ENCODE measurements at regions not wholly inside any gene's neighbourhood (a gene's known extent, or its start where the extent isn't known, plus 50 kb on each side); places are given as distances from the start of the nearest gene placed in this dataset.

DNA sequence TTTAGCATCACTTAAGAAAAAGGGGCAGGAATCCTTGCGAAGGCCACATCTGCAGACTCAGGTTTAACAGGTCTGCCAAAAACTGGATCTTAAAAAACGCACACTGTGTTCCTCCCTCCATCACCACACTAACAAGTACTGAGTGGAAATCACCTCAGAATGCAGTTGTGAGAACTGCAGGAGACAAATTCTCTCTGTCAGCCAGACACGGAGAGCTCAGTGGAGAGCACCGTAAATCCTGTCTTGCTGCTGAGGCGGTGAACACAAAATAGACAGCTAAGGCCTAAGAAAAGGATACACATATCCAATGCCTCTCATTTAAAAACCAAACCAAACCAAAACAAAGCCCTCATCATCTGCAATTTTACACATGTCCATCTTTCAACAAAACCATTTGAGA, 1287.6 kb downstream of the EFNB2 start:
- no peak overlapping the region for H3K4me3 ChIP-seq (ENCODE audit: control insufficient read depth, low read depth, low read length)
- DNase-seq (ENCODE audit: low read depth) = no peak
- TF ChIP-seq, protein P1, sequence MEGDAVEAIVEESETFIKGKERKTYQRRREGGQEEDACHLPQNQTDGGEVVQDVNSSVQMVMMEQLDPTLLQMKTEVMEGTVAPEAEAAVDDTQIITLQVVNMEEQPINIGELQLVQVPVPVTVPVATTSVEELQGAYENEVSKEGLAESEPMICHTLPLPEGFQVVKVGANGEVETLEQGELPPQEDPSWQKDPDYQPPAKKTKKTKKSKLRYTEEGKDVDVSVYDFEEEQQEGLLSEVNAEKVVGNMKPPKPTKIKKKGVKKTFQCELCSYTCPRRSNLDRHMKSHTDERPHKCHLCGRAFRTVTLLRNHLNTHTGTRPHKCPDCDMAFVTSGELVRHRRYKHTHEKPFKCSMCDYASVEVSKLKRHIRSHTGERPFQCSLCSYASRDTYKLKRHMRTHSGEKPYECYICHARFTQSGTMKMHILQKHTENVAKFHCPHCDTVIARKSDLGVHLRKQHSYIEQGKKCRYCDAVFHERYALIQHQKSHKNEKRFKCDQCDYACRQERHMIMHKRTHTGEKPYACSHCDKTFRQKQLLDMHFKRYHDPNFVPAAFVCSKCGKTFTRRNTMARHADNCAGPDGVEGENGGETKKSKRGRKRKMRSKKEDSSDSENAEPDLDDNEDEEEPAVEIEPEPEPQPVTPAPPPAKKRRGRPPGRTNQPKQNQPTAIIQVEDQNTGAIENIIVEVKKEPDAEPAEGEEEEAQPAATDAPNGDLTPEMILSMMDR (conservative IDR thresholded peaks at IDR 0.05; ENCODE audit: control insufficient read depth, insufficient read depth, low read depth, low read length) = no peak

GRCh38 chr13:105240371-105240770, 1295.1 kb downstream of the EFNB2 start:
- no peak overlapping the region for H3K4me3 ChIP-seq (ENCODE audit: control insufficient read depth, low read depth, low read length)
- DNase-seq (ENCODE audit: low read depth) = no peak
- TF ChIP-seq, protein P1 (conservative IDR thresholded peaks at IDR 0.05; ENCODE audit: control insufficient read depth, insufficient read depth, low read depth, low read length) = no peak

DNA sequence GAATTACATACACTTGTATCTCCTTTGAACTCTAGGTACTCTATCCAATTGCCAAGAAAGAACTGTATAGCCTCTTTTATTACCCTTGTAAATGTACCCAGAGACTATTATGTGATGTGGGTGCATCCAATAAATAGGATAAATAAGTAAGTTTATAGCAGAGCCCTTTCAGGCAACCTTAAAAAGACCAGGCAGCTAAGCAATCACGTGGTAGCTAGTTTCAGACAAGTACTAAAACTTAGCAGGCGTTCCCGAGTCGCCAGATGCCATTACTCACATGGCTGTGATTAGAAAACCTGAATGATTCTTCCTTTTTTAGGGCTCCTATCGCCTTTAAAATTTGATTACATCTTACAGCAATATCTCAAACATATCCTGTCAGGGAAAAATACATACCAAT, 1303.0 kb downstream of the EFNB2 start:
- H3K4me3 ChIP-seq (ENCODE audit: control insufficient read depth, low read depth, low read length) = no peak overlapping the region
- no peak for DNase-seq (ENCODE audit: low read depth)
- TF ChIP-seq, protein P1 (conservative IDR thresholded peaks at IDR 0.05; ENCODE audit: control insufficient read depth, insufficient read depth, low read depth, low read length) = no peak

DNA sequence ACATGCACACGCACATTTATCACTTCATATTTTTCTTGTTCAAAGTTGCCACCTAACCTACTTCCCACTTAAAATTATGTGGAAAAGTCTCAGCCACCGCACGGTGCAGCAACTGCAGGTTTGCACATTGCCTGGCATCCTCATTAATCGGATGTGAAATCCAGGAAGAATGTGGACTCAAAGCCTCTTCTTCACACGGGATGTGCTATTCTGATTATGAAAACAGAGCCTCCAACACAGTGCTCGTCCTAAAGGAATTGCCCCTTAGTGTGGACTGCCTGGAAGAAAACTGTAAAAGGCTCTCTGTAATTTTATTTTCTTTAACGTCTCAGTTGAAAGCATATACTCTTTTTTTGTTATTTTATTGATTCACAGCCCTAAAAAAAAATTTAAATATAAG, 1303.5 kb downstream of the EFNB2 start:
- no peak overlapping the region for H3K4me3 ChIP-seq (ENCODE audit: control insufficient read depth, low read depth, low read length)
- no peak for DNase-seq (ENCODE audit: low read depth)
- TF ChIP-seq, protein P1 (conservative IDR thresholded peaks at IDR 0.05; ENCODE audit: control insufficient read depth, insufficient read depth, low read depth, low read length) = no peak

- no peak overlapping the region for H3K4me3 ChIP-seq (ENCODE audit: control insufficient read depth, low read depth, low read length)
- TF ChIP-seq, protein P1 (conservative IDR thresholded peaks at IDR 0.05; ENCODE audit: control insufficient read depth, insufficient read depth, low read depth, low read length) = no peak
- no peak for DNase-seq (ENCODE audit: low read depth)
Measured at GRCh38 chr13:105231579-105231978, 1303.9 kb downstream of the EFNB2 start.

- TF ChIP-seq, protein P1 (conservative IDR thresholded peaks at IDR 0.05; ENCODE audit: control insufficient read depth, insufficient read depth, low read depth, low read length) = no peak
Measured at GRCh38 chr13:105220881-105221280, 1314.6 kb downstream of the EFNB2 start.

DNA sequence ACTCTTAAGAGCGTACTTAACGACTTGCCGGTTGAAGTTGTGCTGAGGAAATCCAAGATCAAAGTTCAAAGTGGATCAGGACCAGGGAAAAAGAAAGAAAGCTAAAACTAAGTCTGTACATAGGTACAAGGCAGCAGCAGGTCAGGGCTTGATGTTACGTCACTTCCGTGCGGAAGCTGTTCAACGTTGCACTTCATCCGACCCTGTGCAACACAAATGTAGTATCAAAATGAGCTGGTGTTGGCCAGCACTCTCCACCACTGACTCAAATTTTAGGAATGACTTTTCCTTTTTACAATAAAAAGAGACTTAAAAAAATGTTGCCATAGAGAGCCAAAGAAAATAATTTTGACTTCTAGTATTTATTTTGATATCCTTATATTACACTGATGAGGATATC, 1315.4 kb downstream of the EFNB2 start:
- H3K4me3 ChIP-seq (ENCODE audit: control insufficient read depth, low read depth, low read length) = no peak overlapping the region
- TF ChIP-seq, protein P1 (conservative IDR thresholded peaks at IDR 0.05; ENCODE audit: control insufficient read depth, insufficient read depth, low read depth, low read length) = no peak
- peak; percentile 2 for DNase-seq (ENCODE audit: low read depth)

More at GRCh38 chr13:105220881-105221280, 1314.6 kb downstream of the EFNB2 start:
- no peak for DNase-seq (ENCODE audit: low read depth)
- H3K4me3 ChIP-seq (ENCODE audit: control insufficient read depth, low read depth, low read length) = no peak overlapping the region
